ENCODE measurements at regions not wholly inside any gene's neighbourhood (a gene's known extent, or its start where the extent isn't known, plus 50 kb on each side); places are given as distances from the start of the nearest gene placed in this dataset.

DNA sequence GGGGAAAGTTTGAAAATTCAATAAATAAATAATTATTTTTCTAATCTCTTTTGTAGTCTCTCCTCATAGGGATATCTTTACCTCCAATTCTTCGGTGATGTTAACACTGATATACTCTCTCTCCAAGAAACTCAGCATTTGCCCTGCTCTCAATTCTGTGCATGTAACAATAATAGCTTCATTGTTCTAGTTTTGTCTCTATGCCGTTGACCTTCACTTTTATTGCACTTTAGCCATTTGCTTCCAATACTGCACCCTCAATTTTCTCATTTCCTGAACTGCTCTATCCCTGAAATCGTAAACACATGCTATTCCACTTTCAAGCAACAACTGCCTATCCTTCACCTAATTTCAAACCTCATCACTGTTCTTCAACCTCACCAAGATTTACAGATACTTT is 645.0 kb downstream of the C12orf50 start:
- no peaks in the 10 kb centered on the region for H3K9me1 ChIP-seq (ENCODE audit: control insufficient read depth, extremely low read depth, insufficient read depth, low read length)
- no peaks in the 10 kb centered on the region for H3K9me3 ChIP-seq (ENCODE audit: control insufficient read depth, low read depth, low read length)
- no peak overlapping the region for H3K27ac ChIP-seq (ENCODE audit: control insufficient read depth, insufficient read depth, low read length)
- H3K79me2 ChIP-seq (ENCODE audit: control insufficient read depth, insufficient read depth, low read length): no peaks in the 10 kb centered on the region
- FAIRE-seq (no peak), DNase-seq (ENCODE audit: low read depth, low spot score) (no peak)
- H3K36me3 ChIP-seq (ENCODE audit: control insufficient read depth in 2 of 2, extremely low read depth in 1 of 2, insufficient read depth in 2 of 2, low read length in 2 of 2): no peaks in the 10 kb centered on the region
- H2AFZ ChIP-seq (ENCODE audit: control insufficient read depth, low read length): no peak overlapping the region
- peaks cover 3% of the 10 kb centered on the region for H3K4me1 ChIP-seq (ENCODE audit: control insufficient read depth, extremely low read depth, insufficient read depth, low read length)
- no peaks in the 10 kb centered on the region for H3K27me3 ChIP-seq (ENCODE audit: control insufficient read depth, extremely low read depth, insufficient read depth, low read length)
- no peak overlapping the region for H3K4me3 ChIP-seq (ENCODE audit: control insufficient read depth in 2 of 3, extremely low read depth in 1 of 3, insufficient read depth in 2 of 3, low read depth in 1 of 3, low read length in 3 of 3)
- dilution Hi-C loops (cut with MboI; ENCODE audit: extremely low pct_ligation_motif_present, low sequenced_read_pairs): no loop called here
- TF ChIP-seq EZH2 (IDR thresholded peaks at IDR 0.05; ENCODE audit: low read length): no peak
- TF ChIP-seq, protein P1, sequence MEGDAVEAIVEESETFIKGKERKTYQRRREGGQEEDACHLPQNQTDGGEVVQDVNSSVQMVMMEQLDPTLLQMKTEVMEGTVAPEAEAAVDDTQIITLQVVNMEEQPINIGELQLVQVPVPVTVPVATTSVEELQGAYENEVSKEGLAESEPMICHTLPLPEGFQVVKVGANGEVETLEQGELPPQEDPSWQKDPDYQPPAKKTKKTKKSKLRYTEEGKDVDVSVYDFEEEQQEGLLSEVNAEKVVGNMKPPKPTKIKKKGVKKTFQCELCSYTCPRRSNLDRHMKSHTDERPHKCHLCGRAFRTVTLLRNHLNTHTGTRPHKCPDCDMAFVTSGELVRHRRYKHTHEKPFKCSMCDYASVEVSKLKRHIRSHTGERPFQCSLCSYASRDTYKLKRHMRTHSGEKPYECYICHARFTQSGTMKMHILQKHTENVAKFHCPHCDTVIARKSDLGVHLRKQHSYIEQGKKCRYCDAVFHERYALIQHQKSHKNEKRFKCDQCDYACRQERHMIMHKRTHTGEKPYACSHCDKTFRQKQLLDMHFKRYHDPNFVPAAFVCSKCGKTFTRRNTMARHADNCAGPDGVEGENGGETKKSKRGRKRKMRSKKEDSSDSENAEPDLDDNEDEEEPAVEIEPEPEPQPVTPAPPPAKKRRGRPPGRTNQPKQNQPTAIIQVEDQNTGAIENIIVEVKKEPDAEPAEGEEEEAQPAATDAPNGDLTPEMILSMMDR (optimal IDR thresholded peaks at IDR 0.05 in 1 of 3, IDR thresholded peaks at IDR 0.05 in 1 of 3, conservative IDR thresholded peaks at IDR 0.05 in 1 of 3; ENCODE audit: extremely low read depth in 1 of 3, insufficient read depth in 2 of 3, low read length in 3 of 3): no peak
- H3K9ac ChIP-seq (ENCODE audit: control insufficient read depth, extremely low read depth, insufficient read depth, low read length): no peak overlapping the region
- H4K20me1 ChIP-seq (ENCODE audit: control insufficient read depth, extremely low read depth, insufficient read depth, low read length): no peaks in the 10 kb centered on the region
- no peak overlapping the region for H3K4me2 ChIP-seq (ENCODE audit: control insufficient read depth, extremely low read depth, insufficient read depth, low read depth, low read length)

- Histone ChIP-seq H3K79me2 (ENCODE audit: control insufficient read depth, insufficient read depth, low read length) (no peaks in the 10 kb centered on the region), H4K20me1 (ENCODE audit: control insufficient read depth, extremely low read depth, insufficient read depth, low read length) (no peaks in the 10 kb centered on the region), H3K36me3 (ENCODE audit: control insufficient read depth in 2 of 2, extremely low read depth in 1 of 2, insufficient read depth in 2 of 2, low read length in 2 of 2) (no peaks in the 10 kb centered on the region), H3K27ac (ENCODE audit: control insufficient read depth, insufficient read depth, low read length) (no peak overlapping the region), H3K4me1 (ENCODE audit: control insufficient read depth, extremely low read depth, insufficient read depth, low read length) (peaks cover 3% of the 10 kb centered on the region), H3K27me3 (ENCODE audit: control insufficient read depth, extremely low read depth, insufficient read depth, low read length) (no peaks in the 10 kb centered on the region), H2AFZ (ENCODE audit: control insufficient read depth, low read length) (no peak overlapping the region), H3K9ac (ENCODE audit: control insufficient read depth, extremely low read depth, insufficient read depth, low read length) (no peak overlapping the region), H3K4me2 (ENCODE audit: control insufficient read depth, extremely low read depth, insufficient read depth, low read depth, low read length) (no peak overlapping the region), H3K9me1 (ENCODE audit: control insufficient read depth, extremely low read depth, insufficient read depth, low read length) (no peaks in the 10 kb centered on the region), H3K9me3 (ENCODE audit: control insufficient read depth, low read depth, low read length) (no peaks in the 10 kb centered on the region), H3K4me3 (ENCODE audit: control insufficient read depth in 2 of 3, extremely low read depth in 1 of 3, insufficient read depth in 2 of 3, low read depth in 1 of 3, low read length in 3 of 3) (no peak overlapping the region)
- dilution Hi-C loops (cut with MboI; ENCODE audit: extremely low pct_ligation_motif_present, low sequenced_read_pairs): no loop called here
- FAIRE-seq: peak; percentile 58
- TF ChIP-seq, protein P1 (optimal IDR thresholded peaks at IDR 0.05 in 1 of 3, IDR thresholded peaks at IDR 0.05 in 1 of 3, conservative IDR thresholded peaks at IDR 0.05 in 1 of 3; ENCODE audit: extremely low read depth in 1 of 3, insufficient read depth in 2 of 3, low read length in 3 of 3): no peak
- TF ChIP-seq EZH2 (IDR thresholded peaks at IDR 0.05; ENCODE audit: low read length): no peak
- DNase-seq (ENCODE audit: low read depth, low spot score): no peak
Measured at GRCh38 chr12:87383680-87384079, 645.5 kb downstream of the C12orf50 start.

All from keratinocyte (primary cell).